ENCODE measurements at regions not wholly inside any gene's neighbourhood (a gene's known extent, or its start where the extent isn't known, plus 50 kb on each side); places are given as distances from the start of the nearest gene placed in this dataset.

- H3K36me3 ChIP-seq = no peaks in the 10 kb centered on the region
- WGBS, 3 donors = 65 to 67% (median 65%) methylated on average over 8 of the region's 8 CpGs
- no peak for DNase-seq
- no peak overlapping the region for H3K4me3 ChIP-seq
- H3K4me1 ChIP-seq (ENCODE audit: insufficient read depth) = no peaks in the 10 kb centered on the region
- no peaks in the 10 kb centered on the region for H3K9me3 ChIP-seq
- TF ChIP-seq CTCF (IDR thresholded peaks at IDR 0.05) (no peak), POLR2A (IDR thresholded peaks at IDR 0.05) (no peak), EP300 (IDR thresholded peaks at IDR 0.05) (no peak)
- no peaks in the 10 kb centered on the region for H3K27me3 ChIP-seq
- intact Hi-C loops (cut with DNase I) = no loop called here
- H3K27ac ChIP-seq = no peak overlapping the region
Measured at GRCh38 chr6:2477666-2478065, 232.3 kb upstream of the GMDS start.

- H3K4me3 ChIP-seq = no peak overlapping the region
- H3K36me3 ChIP-seq = no peaks in the 10 kb centered on the region
- intact Hi-C loops (cut with DNase I) = no loop called here
- H3K4me1 ChIP-seq (ENCODE audit: insufficient read depth) = no peaks in the 10 kb centered on the region
- TF ChIP-seq CTCF (IDR thresholded peaks at IDR 0.05) (no peak), POLR2A (IDR thresholded peaks at IDR 0.05) (no peak), EP300 (IDR thresholded peaks at IDR 0.05) (no peak)
- no peak for DNase-seq
- WGBS, 3 donors = 97 to 100% (median 98%) methylated on average over 1 of the region's 1 CpG
- H3K9me3 ChIP-seq = no peaks in the 10 kb centered on the region
- no peaks in the 10 kb centered on the region for H3K27me3 ChIP-seq
- H3K27ac ChIP-seq = no peak overlapping the region
Measured at GRCh38 chr6:2477250-2477649, 231.8 kb upstream of the GMDS start.

- TF ChIP-seq EP300 (IDR thresholded peaks at IDR 0.05) (no peak), POLR2A (IDR thresholded peaks at IDR 0.05) (no peak), CTCF (IDR thresholded peaks at IDR 0.05) (no peak)
- no peaks in the 10 kb centered on the region for H3K9me3 ChIP-seq
- H3K27me3 ChIP-seq = no peaks in the 10 kb centered on the region
- 62 to 80% (median 77%) methylated on average over 4 of the region's 4 CpGs for WGBS, 3 donors
- no peak overlapping the region for H3K4me3 ChIP-seq
- no peaks in the 10 kb centered on the region for H3K36me3 ChIP-seq
- H3K27ac ChIP-seq = no peak overlapping the region
- no peak for DNase-seq
- no peaks in the 10 kb centered on the region for H3K4me1 ChIP-seq (ENCODE audit: insufficient read depth)
- intact Hi-C loops (cut with DNase I) = no loop called here
Measured at GRCh38 chr6:2476376-2476775, 231.0 kb upstream of the GMDS start.

GRCh38 chr6:2471472-2471871 is 226.1 kb upstream of the GMDS start:
- no peak overlapping the region for H3K27ac ChIP-seq
- intact Hi-C loops (cut with DNase I) = no loop called here
- no peaks in the 10 kb centered on the region for H3K9me3 ChIP-seq
- WGBS, 3 donors = 90 to 95% (median 93%) methylated on average over 9 of the region's 9 CpGs
- H3K4me3 ChIP-seq = no peak overlapping the region
- no peak for DNase-seq
- TF ChIP-seq CTCF (IDR thresholded peaks at IDR 0.05) (no peak), EP300 (IDR thresholded peaks at IDR 0.05) (no peak), POLR2A (IDR thresholded peaks at IDR 0.05) (no peak)
- no peaks in the 10 kb centered on the region for H3K27me3 ChIP-seq
- no peaks in the 10 kb centered on the region for H3K4me1 ChIP-seq (ENCODE audit: insufficient read depth)
- H3K36me3 ChIP-seq = no peaks in the 10 kb centered on the region

- intact Hi-C loops (cut with DNase I) = no loop called here
- TF ChIP-seq EP300 (IDR thresholded peaks at IDR 0.05) (no peak), POLR2A (IDR thresholded peaks at IDR 0.05) (no peak), CTCF (IDR thresholded peaks at IDR 0.05) (no peak)
Measured at GRCh38 chr6:2469428-2469827, 224.0 kb upstream of the GMDS start.

More at GRCh38 chr6:2469428-2469827, 224.0 kb upstream of the GMDS start:
- WGBS, 3 donors = 92 to 97% (median 95%) methylated on average over 8 of the region's 8 CpGs
- Histone ChIP-seq H3K27ac (no peak overlapping the region), H3K36me3 (no peaks in the 10 kb centered on the region), H3K9me3 (no peaks in the 10 kb centered on the region), H3K27me3 (no peaks in the 10 kb centered on the region), H3K4me3 (no peak overlapping the region), H3K4me1 (ENCODE audit: insufficient read depth) (no peaks in the 10 kb centered on the region)
- no peak for DNase-seq
